Endodermal cell (in vitro differentiated cells): ENCODE measurements at regions not wholly inside any gene's neighbourhood (a gene's known extent, or its start where the extent isn't known, plus 50 kb on each side); places are given as distances from the start of the nearest gene placed in this dataset.

Experiments used
- DNase-seq: peaks from one replicate; pipeline ENCODE4 v3.0.0-alpha.2; 2017
- H3K27ac ChIP-seq: 2 replicates; pipeline ENCODE4 v1.5.1; 2013; ENCODE audit warnings: mild to moderate bottlenecking, low read depth, low read length, moderate library complexity
- H3K27me3 ChIP-seq: 2 replicates; pipeline ENCODE4 v1.6.1; 2013; ENCODE audit warnings: mild to moderate bottlenecking, low read length, moderate library complexity; ENCODE audit not compliant: insufficient read depth, control insufficient read depth, poor library complexity, severe bottlenecking
- H3K36me3 ChIP-seq: 2 replicates; pipeline ENCODE4 v1.7.0; 2013; ENCODE audit warnings: mild to moderate bottlenecking, low read length, moderate library complexity; ENCODE audit not compliant: control insufficient read depth, insufficient read depth
- H3K4me1 ChIP-seq: one replicate; pipeline ENCODE4 v1.7.0; 2013; ENCODE audit warnings: low read length; ENCODE audit not compliant: control insufficient read depth, insufficient read depth
- H3K4me3 ChIP-seq: 2 replicates; pipeline ENCODE4 v1.5.1; 2013; ENCODE audit warnings: mild to moderate bottlenecking, low read length, moderate library complexity
- H3K9ac ChIP-seq: 2 replicates; pipeline ENCODE4 v1.6.1; 2013; ENCODE audit warnings: mild to moderate bottlenecking, low read length, moderate library complexity; ENCODE audit not compliant: poor library complexity, severe bottlenecking; ENCODE audit errors: extremely low read depth
- H3K9me3 ChIP-seq: 2 replicates; pipeline ENCODE4 v1.6.1; 2013; ENCODE audit warnings: mild to moderate bottlenecking, low read length, moderate library complexity; ENCODE audit not compliant: control insufficient read depth
- H3K27ac Mint-ChIP-seq: 2 replicates; pipeline ENCODE4 v1.8.0; 2020; ENCODE audit warnings: mixed read lengths
- H3K27me3 Mint-ChIP-seq: 2 replicates; pipeline ENCODE4 v1.8.0; 2021; ENCODE audit warnings: mild to moderate bottlenecking, mixed read lengths; ENCODE audit not compliant: insufficient read depth
- H3K36me3 Mint-ChIP-seq: 2 replicates; pipeline ENCODE4 v1.8.0; 2020; ENCODE audit warnings: low read depth, mixed read lengths
- H3K4me1 Mint-ChIP-seq: 2 replicates; pipeline ENCODE4 v1.8.0; 2020; ENCODE audit warnings: mixed read lengths
- H3K4me3 Mint-ChIP-seq: 2 replicates; pipeline ENCODE4 v1.8.0; 2020; ENCODE audit warnings: mild to moderate bottlenecking, moderate library complexity, mixed read lengths
- H3K9me3 Mint-ChIP-seq: 2 replicates; pipeline ENCODE4 v1.8.0; 2020; ENCODE audit warnings: mild to moderate bottlenecking, mixed read lengths
- WGBS, 2 experiments: methylation state at CpG; one replicate each; pipeline versions ENCODE4 v1.1.5 to v1.1.7; 2013; ENCODE audit warnings: missing lambda C conversion rate in 2 of 2, mixed read lengths in 1 of 2; ENCODE audit not compliant: insufficient coverage in 1 of 2, insufficient read length in 1 of 2; 5-methylcytosine and 5-hydroxymethylcytosine counted together
- TF ChIP-seq, protein P1 (sequence below): fragments of 200-600 bp; sonication (generic); conservative IDR thresholded peaks from 2 replicates; pipeline ENCODE4 v1.5.0; 2021; ENCODE audit warnings: antibody characterized with exemption, mild to moderate bottlenecking

GRCh38 chr5:42919600-42919999 lies 107.9 kb upstream of the SELENOP start:
- H3K9me3 Mint-ChIP-seq: peaks cover 3% of the 10 kb centered on the region
- Histone ChIP-seq H3K36me3 (no peaks in the 10 kb centered on the region), H3K9ac (no peak overlapping the region), H3K4me3 (no peak overlapping the region), H3K4me1 (no peaks in the 10 kb centered on the region), H3K27me3 (no peaks in the 10 kb centered on the region), H3K9me3 (no peaks in the 10 kb centered on the region), H3K27ac (no peak overlapping the region)
- no peak overlapping the region for H3K4me3 Mint-ChIP-seq
- DNase-seq: no peak
- H3K27me3 Mint-ChIP-seq: peaks cover 4% of the 10 kb centered on the region
- H3K27ac Mint-ChIP-seq: no peak overlapping the region
- H3K4me1 Mint-ChIP-seq: no peaks in the 10 kb centered on the region
- no peaks in the 10 kb centered on the region for H3K36me3 Mint-ChIP-seq
- 55 to 83% methylated on average over 2 to 3 of the region's 3 CpGs for WGBS, 2 experiments
- TF ChIP-seq, protein P1, sequence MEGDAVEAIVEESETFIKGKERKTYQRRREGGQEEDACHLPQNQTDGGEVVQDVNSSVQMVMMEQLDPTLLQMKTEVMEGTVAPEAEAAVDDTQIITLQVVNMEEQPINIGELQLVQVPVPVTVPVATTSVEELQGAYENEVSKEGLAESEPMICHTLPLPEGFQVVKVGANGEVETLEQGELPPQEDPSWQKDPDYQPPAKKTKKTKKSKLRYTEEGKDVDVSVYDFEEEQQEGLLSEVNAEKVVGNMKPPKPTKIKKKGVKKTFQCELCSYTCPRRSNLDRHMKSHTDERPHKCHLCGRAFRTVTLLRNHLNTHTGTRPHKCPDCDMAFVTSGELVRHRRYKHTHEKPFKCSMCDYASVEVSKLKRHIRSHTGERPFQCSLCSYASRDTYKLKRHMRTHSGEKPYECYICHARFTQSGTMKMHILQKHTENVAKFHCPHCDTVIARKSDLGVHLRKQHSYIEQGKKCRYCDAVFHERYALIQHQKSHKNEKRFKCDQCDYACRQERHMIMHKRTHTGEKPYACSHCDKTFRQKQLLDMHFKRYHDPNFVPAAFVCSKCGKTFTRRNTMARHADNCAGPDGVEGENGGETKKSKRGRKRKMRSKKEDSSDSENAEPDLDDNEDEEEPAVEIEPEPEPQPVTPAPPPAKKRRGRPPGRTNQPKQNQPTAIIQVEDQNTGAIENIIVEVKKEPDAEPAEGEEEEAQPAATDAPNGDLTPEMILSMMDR: no peak

- Histone ChIP-seq H3K27me3 (no peaks in the 10 kb centered on the region), H3K9me3 (no peaks in the 10 kb centered on the region), H3K36me3 (no peaks in the 10 kb centered on the region), H3K9ac (no peak overlapping the region), H3K4me1 (no peaks in the 10 kb centered on the region), H3K27ac (no peak overlapping the region), H3K4me3 (no peak overlapping the region)
- Mint-ChIP-seq H3K36me3 (no peaks in the 10 kb centered on the region), H3K9me3 (no peaks in the 10 kb centered on the region), H3K27me3 (peaks cover 3% of the 10 kb centered on the region), H3K4me3 (no peak overlapping the region), H3K27ac (no peak overlapping the region), H3K4me1 (no peaks in the 10 kb centered on the region)
- TF ChIP-seq, protein P1: no peak
- no peak for DNase-seq
- 88 to 92% methylated on average over 14 to 23 of the region's 23 CpGs for WGBS, 2 experiments
Measured at GRCh38 chr5:42915306-42915866, 103.7 kb upstream of the SELENOP start.

GRCh38 chr5:42912184-42912798 lies 100.6 kb upstream of the SELENOP start:
- no peak overlapping the region for H3K27ac Mint-ChIP-seq
- H3K27me3 Mint-ChIP-seq: peaks cover 28% of the 10 kb centered on the region
- TF ChIP-seq, protein P1: peak; percentile 63

More at GRCh38 chr5:42912184-42912798, 100.6 kb upstream of the SELENOP start:
- Histone ChIP-seq H3K27me3 (peaks cover 15% of the 10 kb centered on the region), H3K9ac (no peak overlapping the region), H3K36me3 (no peaks in the 10 kb centered on the region), H3K9me3 (no peaks in the 10 kb centered on the region), H3K27ac (no peak overlapping the region), H3K4me3 (no peak overlapping the region), H3K4me1 (no peaks in the 10 kb centered on the region)
- 88 to 90% methylated on average over 5 to 7 of the region's 8 CpGs for WGBS, 2 experiments
- DNase-seq: no peak
- Mint-ChIP-seq H3K36me3 (no peaks in the 10 kb centered on the region), H3K4me3 (no peak overlapping the region), H3K9me3 (no peaks in the 10 kb centered on the region), H3K4me1 (peaks cover 5% of the 10 kb centered on the region)
